Germinal center (tissue), 1 donor: ENCODE measurements at regions not wholly inside any gene's neighbourhood (a gene's known extent, or its start where the extent isn't known, plus 50 kb on each side); places are given as distances from the start of the nearest gene placed in this dataset.

Experiments
- DNase-seq: peaks from one replicate; pipeline ENCODE4 v3.0.0; 2012; ENCODE audit warnings: mixed read lengths, low spot score

- DNase-seq: no peak
Observed at GRCh38 chr2:120425014-120425413, 79.1 kb downstream of the INHBB start.

- no peak for DNase-seq
Observed at GRCh38 chr2:120428748-120429147, 82.8 kb downstream of the INHBB start.

DNA sequence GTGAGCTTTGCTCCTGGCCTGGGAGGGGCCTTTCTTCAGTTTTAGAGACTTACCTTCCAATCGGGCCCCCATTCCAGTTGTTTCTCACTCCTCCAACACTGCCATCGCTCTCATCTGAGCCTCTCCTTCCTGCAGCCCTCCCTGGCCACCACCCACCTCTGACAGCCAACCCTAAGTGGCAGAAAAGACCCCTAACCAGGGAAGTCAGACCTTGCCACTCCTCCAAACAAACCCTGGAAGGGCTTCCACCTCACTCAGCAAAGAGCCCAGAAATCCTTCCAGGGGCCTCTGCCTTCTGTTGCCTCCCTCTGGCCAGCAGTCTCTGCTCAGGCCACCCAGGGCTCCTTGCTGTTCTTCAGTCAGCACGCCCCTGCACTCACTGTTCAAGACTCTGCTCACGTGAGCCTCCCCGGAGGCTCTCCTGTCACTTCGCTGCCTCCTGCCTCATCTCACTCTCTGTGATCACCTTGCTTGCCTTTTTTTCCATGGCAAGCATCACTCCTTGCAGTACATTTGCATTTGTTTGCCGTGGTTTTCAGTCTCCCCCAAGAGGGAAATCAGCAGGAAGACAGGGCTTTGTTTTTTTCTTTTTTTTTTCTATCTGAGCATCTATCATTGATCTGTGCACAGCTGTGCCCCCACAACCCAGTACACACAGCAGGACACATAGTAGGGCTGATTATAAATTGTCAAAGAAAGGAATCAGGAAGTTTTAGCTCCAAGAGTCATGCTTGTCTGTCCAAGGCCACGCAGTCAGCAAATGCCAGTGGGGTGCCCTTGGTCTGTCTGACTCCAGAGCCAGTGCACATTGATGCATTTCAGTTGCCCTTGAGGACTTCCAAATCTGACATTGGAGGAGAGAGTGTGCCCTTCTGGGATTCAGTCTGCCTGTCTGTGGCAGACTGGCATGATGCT is 83.9 kb downstream of the INHBB start:
- no peak for DNase-seq

GRCh38 chr2:120430501-120430830 is 84.5 kb downstream of the INHBB start:
- DNase-seq: no peak

GRCh38 chr2:120430957-120431356 is 85.0 kb downstream of the INHBB start:
- no peak for DNase-seq

- DNase-seq: no peak
Observed at GRCh38 chr2:120431386-120432292, 85.7 kb downstream of the INHBB start.

GRCh38 chr2:120432293-120432975 is 86.5 kb downstream of the INHBB start:
- DNase-seq: no peak

GRCh38 chr2:120432976-120433815 is 87.3 kb downstream of the INHBB start:
- DNase-seq: no peak

GRCh38 chr2:120433816-120434290 is 87.9 kb downstream of the INHBB start:
- no peak for DNase-seq

DNA sequence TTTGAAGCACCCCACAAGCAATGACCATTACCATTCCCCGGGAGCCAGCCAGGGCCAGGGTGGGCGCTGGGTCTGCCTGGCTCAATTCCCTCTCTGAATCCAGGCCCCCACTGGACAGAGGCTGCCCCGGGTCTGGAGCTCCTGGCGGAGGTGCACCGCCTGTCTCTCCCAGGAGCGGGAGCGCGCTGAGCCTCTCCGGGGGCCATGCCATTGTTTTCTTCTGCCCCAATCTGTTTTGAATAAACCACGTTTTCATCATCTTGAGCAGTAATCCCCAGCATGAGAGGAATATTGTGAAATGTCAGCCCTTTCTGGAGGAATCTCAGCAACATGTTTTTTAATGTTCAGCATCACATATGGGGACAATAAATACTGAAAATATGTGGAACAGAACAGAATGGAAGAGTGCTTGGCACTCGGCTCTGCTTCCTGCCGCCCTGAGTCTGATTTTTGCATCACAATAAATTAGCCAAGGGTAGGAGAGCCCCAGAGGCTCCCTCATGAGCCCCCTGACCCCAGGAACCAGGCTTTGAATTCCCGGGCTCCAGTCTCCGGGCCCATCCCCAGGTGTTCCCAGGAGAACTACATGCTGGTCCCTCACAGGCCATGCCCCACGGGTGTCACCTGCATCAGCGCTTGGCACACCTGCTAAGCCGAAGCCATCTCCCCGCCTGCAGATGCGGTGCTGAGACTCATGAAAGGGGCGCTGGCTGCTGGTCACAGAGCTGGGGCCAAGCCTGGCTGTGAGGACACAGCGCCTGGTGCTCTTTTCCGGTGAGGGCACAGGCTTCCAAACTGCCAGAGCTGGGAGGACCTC is 88.8 kb downstream of the INHBB start:
- no peak for DNase-seq

DNA sequence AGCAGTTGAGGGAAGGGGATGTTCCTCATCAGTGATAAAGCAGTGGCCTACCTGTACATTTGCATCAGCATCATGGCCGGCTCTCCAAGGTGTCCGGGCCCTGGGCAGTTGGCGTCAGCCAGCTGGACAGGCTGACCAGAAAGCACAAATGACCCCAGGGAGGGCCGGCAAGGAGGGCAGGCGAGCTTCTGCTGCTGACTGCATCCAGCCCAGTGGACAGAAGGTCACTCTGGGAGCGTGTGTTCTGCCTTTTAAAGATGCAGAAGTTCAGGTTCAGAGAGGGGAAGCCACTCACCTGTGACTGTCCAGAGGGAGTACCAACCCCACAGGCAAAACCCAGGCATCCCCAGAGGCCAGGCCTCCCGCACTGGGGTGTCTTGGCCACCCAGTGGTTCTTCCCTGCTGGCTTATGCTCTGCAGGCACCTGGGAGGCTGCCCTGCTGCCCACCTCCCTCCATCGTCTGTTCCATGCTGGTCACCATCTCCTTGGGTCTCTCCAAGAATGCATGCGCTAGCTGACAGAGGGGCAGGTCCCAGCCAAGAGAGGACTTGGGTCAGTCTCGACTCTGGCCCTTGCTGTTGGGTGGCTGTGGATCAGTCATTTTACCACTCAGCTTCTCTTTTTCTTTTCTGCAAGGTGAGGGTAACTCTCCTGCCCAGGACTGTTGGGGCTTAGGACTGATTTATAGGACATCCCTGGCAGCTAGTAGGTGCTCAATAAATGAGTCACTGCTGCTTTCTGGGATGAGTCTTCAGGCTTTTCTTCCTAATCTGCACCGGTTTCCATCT is 89.9 kb downstream of the INHBB start:
- DNase-seq: no peak

- no peak for DNase-seq
Observed at GRCh38 chr2:120436460-120436739, 90.5 kb downstream of the INHBB start.

DNA sequence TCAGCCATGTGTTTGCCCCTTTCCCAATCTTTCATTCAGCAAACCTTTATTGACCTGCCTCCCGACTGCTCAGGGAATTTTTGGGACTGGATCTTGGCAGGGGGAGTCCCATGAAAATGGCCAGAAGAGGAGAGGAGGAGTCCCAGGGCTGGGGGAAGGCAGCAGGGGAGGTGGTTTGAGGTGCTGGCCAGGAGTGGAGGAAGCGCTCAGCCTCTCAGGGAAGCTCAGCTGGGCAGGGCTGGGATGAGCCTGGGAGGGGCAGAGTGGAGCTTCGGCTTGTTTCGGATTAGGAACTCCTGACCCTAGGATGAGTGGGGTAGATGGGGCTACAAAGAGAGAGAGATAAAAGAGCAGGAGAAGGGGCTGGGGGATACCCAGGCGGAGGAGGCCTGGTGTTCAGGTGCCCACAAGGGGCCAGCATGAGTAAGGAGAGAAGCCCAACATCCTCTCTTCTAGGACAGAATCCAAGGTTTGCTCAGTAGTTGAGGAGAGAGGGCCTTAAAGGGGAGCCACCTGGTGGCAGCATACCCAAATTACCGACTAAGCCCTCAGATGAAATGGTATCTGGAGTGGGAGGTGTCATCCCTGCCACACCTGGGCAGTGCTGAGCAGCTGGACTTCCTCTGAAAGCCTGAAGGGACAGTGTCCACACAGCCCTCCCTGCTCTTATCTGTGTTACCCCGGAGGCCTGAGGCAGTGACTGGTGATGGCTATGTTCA is 91.1 kb downstream of the INHBB start:
- peak; percentile 33 for DNase-seq

DNA sequence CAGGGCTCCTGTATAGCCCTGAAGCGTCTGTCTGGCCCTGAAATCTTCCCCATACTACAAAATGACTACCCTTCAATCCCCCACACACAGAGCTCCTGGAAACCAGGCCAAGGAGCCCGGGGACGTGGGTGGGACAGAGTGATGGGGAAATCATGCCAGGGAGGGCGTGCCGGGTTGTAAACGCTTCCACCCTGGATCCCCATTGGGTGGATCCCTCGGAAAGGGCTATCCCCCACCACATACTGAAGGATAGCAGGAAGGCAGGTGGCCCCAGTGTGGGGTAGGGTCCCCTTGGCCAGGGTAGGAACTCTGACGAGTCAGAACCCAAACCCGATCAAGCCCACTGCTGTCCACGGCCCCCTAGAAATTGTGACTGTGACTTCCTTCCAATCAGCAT is 91.7 kb downstream of the INHBB start:
- no peak for DNase-seq

- no peak for DNase-seq
Observed at GRCh38 chr2:120438301-120439066, 92.5 kb downstream of the INHBB start.

- DNase-seq: no peak
Observed at GRCh38 chr2:120439067-120439368, 93.1 kb downstream of the INHBB start.

- no peak for DNase-seq
Observed at GRCh38 chr2:120439637-120440384, 93.9 kb downstream of the INHBB start.
